Pons (tissue), 1 donor: ENCODE measurements at regions not wholly inside any gene's neighbourhood (a gene's known extent, or its start where the extent isn't known, plus 50 kb on each side); places are given as distances from the start of the nearest gene placed in this dataset.

Experiments used
- DNase-seq: peaks from one replicate; pipeline ENCODE4 v3.0.0-alpha.2; 2016; ENCODE audit warnings: low spot score

DNA sequence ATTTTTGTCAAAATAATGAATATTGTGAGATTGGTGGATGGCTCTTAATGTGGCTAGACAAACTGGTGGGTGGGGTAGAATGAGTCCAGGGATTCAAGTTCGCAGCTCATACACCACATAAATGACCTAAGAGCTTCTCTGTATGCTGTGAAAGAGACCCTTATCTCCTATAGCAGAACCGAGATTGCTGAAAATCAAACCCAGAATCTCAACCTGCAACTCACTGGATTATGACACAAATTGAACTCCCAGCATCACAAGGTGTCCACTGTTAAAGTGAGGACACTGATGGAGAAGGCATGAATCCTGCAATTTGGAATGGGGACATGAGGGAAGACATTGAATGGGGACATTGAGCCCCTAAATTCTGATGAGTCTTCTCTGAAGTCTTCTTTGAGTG, 51.3 kb upstream of the CNKSR3 start:
- no peak for DNase-seq

DNA sequence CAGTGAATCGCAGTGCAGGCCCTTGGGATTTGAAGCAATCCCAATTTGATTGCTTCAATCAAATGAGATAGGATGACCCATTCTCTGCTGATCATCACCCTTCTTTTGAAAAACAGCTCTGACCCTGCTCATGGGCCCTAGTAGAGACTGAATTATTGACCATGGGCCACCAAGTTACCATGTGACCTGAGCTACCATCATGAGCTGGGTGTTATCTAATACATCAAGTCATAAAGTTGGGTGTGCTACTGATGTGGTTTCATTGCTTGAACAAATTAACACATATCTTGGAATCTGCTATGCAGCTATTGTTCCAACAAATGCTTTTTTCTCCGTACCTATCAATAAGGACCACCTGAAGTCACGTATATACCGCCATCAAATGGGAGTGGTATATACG, 54.8 kb upstream of the CNKSR3 start:
- DNase-seq: no peak

DNA sequence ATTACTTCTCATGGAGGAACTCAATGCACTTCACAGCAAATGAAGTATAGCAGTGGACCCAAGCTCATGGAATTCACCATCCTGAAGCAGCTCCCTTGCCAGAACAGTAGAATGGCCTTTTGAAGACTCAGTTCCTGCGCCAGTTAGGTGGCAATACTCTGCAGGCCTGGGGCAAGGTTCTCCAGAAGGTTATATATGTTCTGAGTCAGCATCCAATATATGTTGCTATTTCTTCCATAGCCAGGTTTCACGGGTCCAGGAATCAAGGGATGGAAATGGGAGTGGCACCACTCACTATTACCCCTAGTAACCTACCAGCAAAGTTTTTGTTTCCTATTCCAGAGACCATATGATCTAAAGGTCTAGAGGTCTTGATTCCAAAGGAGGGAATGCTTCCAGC, 56.4 kb upstream of the CNKSR3 start:
- DNase-seq: no peak

GRCh38 chr6:154567695-154568220, 57.3 kb upstream of the CNKSR3 start:
- DNase-seq: no peak

- no peak for DNase-seq
These were observed 58.8 kb upstream of the CNKSR3 start for GRCh38 chr6:154569156-154569862.

- DNase-seq: no peak
These were observed 60.0 kb upstream of the CNKSR3 start for GRCh38 chr6:154570505-154570904.

DNA sequence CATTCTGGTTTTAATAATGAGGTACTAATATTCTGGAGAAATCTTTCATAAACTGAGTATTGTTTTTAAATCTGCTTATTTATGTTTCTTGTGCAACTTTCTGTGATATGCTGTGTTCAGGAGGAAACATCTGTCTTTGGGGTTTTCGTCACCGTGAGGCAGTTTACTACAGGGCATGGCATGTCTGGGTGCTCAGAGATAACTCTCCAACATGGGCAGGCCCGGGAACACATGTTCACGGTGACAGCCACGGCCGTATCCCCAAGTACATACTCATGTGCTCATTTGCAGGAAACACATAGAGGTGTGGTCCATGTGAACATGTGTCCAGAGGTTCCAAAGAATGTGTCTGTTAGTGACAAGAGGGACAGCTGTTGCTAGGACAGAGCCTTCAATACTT, 62.1 kb upstream of the CNKSR3 start:
- no peak for DNase-seq

DNA sequence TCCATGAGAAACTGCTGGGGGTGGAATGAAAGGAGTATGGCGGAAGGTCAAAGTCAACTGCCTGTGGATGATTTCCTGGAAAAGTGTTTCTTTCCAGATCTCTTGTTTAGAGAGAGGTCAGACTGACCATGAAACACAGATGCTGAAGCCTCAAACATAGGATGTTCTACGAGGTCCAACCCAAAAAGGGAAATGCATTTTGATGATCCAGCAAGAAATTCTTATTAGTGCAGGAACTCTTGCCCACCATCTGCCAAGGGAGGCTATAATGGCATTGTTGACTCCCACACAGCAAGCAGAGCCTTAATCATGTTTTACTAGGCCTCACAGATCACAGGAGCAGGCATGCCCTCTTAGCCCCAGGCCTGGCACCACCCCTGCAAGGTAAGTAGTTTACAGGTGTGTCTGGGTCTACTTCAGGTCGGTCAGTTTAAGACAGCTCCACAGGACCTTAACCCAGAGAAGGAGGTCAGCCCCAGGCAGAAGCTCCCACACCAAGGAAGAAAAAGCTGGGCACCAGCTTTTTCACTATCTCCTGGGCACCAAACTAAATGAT, 67.6 kb upstream of the CNKSR3 start:
- no peak for DNase-seq

DNA sequence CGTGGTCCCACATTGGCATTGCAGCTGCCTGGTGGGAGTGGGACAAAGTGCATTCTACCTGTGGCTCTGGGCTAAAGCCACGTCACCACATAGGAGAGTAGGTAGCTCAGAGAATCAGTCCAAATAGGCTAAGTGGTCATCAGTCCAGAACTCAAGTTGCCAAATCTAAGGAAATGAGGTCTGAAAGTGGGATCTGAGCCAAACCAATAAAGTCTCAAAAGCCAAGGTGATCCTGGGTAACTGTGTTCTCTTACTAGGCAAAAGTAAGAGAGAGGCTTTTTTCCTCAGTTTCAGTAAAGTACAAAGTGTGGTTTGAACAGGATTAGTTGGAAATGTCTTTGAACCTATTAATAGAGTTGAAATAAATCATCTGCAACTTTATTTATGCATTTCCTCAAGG, 68.6 kb upstream of the CNKSR3 start:
- no peak for DNase-seq

DNA sequence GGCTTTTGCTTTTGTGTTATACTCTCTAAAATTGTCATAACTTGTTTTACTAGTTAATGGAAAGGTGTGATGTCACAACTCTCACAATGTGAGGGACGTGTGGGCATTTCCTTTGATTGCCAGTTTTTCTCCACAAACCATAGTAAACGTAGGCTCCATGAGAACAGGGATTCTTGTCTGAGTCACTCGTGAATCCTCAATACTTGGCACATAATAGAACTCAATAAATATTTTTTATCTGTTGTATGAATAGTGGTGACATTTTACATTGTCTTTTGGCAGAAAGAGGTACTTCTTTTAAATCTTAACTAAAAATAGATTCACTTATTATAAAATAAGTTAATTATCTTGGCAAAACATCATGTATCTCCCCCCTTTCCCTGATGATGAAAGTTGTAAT, 69.0 kb upstream of the CNKSR3 start:
- no peak for DNase-seq

- no peak for DNase-seq
These were observed 70.1 kb upstream of the CNKSR3 start for GRCh38 chr6:154580397-154581135.

DNA sequence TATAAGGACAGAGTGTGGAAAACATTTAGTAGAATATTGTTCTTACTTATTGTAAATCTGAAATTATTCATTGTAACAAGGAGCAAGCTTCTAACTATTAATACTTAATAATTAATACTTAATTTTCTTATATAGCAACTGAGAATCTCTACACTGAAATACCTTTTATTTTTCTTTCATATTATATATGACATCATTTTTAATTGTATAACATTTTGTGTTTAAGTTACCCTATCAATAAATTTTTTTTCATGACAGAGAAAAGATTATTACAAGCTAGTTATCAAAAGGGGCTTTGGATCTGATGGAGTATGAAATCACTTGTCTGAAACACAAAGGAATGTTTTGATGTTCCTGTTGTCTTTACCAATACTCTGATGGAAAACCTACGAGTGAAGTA, 72.2 kb upstream of the CNKSR3 start:
- no peak for DNase-seq

GRCh38 chr6:154583546-154584188, 73.2 kb upstream of the CNKSR3 start:
- no peak for DNase-seq

- DNase-seq: no peak
These were observed 80.3 kb upstream of the CNKSR3 start for GRCh38 chr6:154590756-154591155.

GRCh38 chr6:154591234-154591633, 80.7 kb upstream of the CNKSR3 start:
- no peak for DNase-seq

DNA sequence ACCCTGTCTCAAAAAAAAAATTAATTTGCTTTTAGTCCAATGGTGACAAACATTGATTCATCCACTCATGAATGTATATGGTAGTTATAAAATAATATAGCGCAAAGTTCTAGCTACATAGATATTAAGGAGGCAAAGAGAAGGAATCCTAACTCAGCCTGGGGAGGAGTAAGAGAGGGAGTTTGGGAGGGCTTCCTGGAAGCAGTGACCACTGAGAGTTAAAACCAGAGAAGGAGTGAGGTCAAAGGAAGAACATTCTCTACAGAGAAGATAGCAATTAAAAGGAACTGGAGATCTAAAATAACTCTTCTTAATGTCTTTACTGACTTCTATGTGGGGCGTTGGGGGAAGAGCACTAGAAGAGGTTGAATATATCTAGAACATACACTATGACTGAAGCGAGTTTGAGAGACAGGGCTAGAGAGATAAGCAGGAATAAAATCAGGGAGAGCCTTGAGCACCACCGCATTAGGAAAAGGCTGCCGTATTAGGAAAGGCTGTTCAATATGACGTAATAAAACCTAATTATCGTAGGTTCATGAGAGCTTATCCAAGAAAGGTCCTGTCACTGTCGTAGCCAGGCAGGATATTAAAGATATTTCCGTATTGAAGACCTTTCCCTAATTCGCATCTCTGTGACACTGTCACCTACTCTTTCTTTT, 81.8 kb upstream of the CNKSR3 start:
- no peak for DNase-seq

DNA sequence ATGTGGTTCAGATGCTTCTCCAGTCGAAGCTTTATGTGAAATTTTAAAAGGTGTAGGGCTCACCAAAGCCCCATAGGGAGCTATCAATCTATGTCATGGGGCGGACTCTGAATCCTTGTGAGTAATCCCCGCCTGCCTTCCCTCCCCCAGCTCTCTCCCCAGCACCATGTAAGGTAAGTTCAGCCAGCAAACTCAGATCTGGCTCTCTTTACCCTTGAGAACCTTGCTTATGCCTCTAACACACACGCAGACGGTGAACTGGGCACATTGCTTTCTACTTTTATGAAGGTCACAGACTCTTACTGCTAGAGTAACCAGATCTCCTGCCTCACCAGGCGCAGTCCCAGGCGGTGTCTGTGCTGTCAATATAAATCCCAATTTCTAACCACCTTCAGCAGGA, 82.6 kb upstream of the CNKSR3 start:
- DNase-seq: no peak

DNA sequence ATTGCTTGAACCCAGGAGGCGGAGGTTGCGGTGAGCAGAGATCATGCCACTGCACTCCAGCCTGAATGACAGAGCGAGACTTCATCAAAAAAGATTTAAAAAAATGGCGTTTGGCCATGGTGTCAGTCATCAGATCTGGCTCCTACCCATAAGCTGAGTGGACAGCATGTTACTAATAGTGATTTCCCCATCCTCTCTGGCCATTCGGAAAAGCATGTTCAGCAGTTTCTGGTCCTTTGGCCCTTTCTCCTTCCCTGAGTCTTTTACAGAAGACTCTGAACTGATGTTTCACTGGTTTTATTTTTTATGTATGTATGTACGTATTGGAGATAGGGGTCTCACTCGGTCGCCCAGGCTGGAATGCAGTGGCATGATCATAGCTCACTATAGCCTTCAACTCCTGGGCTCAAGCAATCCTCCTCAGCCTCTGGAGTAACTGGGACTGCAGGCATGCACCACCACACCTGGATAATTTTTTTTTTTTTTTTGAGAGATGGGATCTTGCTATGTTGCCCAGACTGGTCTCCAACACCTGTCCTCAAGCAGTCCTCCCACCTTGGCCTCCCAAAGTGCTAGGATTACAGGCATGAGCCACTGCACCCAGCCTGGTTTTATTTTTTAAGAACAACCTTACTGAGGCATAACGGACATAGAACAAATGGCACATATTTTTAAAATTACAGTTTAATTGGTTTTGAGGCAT, 84.2 kb upstream of the CNKSR3 start:
- DNase-seq: no peak

DNA sequence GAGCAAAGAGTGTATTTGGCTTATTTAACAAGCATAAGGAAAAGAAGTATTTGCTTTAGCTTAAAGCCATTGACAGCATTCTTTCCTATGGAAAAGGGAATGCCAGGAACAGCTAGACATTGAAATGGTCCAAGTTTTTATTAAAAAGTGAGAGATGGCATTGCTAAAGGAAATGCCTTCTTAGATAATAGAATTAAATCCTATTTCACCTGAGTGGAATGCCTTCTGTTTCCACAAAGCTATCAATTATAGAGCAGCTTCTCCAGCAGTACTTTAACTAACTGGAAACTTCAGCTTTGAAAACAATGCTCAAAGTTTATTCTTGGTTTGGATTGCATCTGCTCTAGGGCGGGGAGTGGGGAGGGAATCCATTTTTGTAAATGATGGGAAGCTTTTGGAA, 85.1 kb upstream of the CNKSR3 start:
- no peak for DNase-seq

DNA sequence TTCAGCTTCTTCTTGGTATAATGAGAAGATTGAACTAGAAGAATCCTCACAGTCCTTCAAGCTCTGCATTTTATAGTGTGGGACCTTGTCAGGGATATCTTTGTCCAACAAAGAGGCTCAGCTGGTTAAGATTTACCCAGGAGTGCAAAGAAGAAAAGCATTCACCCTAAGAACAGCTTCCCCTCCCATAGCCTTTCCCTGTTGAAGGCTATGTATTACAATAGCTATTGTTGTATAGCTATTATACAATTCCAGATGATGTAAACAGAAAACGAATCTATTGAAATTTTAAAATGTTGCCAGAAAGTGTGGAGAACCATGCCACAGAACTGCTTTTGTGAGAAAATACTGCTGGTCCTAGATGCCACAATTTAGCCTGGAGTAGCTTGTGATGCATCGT, 85.5 kb upstream of the CNKSR3 start:
- no peak for DNase-seq

DNA sequence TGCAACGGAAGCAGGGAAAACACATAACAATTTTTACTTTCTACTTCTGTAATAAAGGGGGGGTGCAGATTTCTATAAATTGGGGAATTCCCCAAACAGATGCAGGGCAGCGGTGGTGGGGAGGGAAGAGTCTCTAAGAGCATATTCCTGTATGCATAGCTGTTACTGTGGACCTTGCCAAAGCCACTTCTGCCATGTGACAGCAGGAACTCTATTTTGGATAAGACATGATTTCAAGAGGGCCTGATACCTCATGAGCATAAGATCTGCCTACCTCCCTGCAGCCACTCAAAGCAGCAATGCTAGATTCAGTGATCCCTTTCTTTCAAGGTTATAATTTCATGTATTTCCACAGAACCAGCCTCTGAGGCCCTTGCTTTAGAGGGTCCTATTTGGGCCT, 86.2 kb upstream of the CNKSR3 start:
- DNase-seq: no peak

GRCh38 chr6:154598399-154598798, 87.9 kb upstream of the CNKSR3 start:
- no peak for DNase-seq
